GM03348 (cell line): ENCODE measurements at regions not wholly inside any gene's neighbourhood (a gene's known extent, or its start where the extent isn't known, plus 50 kb on each side); places are given as distances from the start of the nearest gene placed in this dataset.

Source experiments
- DNase-seq: peaks from one replicate; pipeline ENCODE4 v3.0.0; 2012; ENCODE audit warnings: low spot score

- DNase-seq = no peak
These were observed 157.6 kb upstream of the PCBD1 start for GRCh38 chr10:71045936-71046335.

GRCh38 chr10:71046747-71047146 lies 158.4 kb upstream of the PCBD1 start:
- no peak for DNase-seq

- no peak for DNase-seq
These were observed 160.7 kb upstream of the PCBD1 start for GRCh38 chr10:71048971-71049615.

- DNase-seq = no peak
These were observed 161.6 kb upstream of the PCBD1 start for GRCh38 chr10:71049994-71050393.

GRCh38 chr10:71052076-71052660 lies 160.2 kb upstream of the UNC5B start:
- DNase-seq = no peak

GRCh38 chr10:71052708-71053107 lies 159.7 kb upstream of the UNC5B start:
- DNase-seq = no peak

- no peak for DNase-seq
These were observed 159.0 kb upstream of the UNC5B start for GRCh38 chr10:71053169-71053895.

GRCh38 chr10:71058308-71058707 lies 154.1 kb upstream of the UNC5B start:
- DNase-seq = no peak

GRCh38 chr10:71059054-71059818 lies 153.1 kb upstream of the UNC5B start:
- DNase-seq = no peak

GRCh38 chr10:71059943-71060342 lies 152.4 kb upstream of the UNC5B start:
- DNase-seq = no peak

GRCh38 chr10:71060476-71061426 lies 151.6 kb upstream of the UNC5B start:
- no peak for DNase-seq

GRCh38 chr10:71061472-71061871 lies 150.9 kb upstream of the UNC5B start:
- no peak for DNase-seq

- no peak for DNase-seq
These were observed 150.2 kb upstream of the UNC5B start for GRCh38 chr10:71062156-71062555.

GRCh38 chr10:71063401-71063800 lies 149.0 kb upstream of the UNC5B start:
- no peak for DNase-seq

- DNase-seq = no peak
These were observed 147.8 kb upstream of the UNC5B start for GRCh38 chr10:71064413-71065118.

- DNase-seq = no peak
These were observed 146.7 kb upstream of the UNC5B start for GRCh38 chr10:71065659-71066058.

GRCh38 chr10:71066600-71066999 lies 145.8 kb upstream of the UNC5B start:
- no peak for DNase-seq

- no peak for DNase-seq
These were observed 145.2 kb upstream of the UNC5B start for GRCh38 chr10:71067098-71067740.

GRCh38 chr10:71068861-71069271 lies 143.5 kb upstream of the UNC5B start:
- DNase-seq = peak; percentile 61

- no peak for DNase-seq
These were observed 142.3 kb upstream of the UNC5B start for GRCh38 chr10:71069909-71070666.
